ENCODE measurements at regions not wholly inside any gene's neighbourhood (a gene's known extent, or its start where the extent isn't known, plus 50 kb on each side); places are given as distances from the start of the nearest gene placed in this dataset.

DNA sequence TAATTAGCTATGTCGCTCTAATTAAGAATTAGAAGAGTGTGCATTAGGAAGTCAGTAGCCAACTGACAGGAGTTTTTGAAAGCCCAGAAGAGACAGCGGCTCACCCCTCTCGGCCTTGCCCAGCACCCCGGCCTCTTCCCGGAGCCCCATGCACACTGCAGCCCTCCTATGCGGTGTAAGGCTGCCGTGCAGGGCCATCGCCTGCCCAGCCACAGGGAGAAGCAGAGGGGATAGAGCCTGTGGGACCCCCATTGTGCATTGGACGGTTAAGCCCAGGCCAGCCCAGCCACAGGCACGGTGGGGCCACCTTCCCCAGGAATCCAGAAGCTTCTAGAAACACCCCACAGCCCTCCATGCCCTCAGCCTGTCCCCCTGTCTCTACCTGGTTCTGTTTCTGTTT, 569.7 kb upstream of the MKI67 start:
- DNase-seq, result no peak
- no peak overlapping the region for H3K27ac Mint-ChIP-seq
- no peaks in the 10 kb centered on the region for H3K27me3 Mint-ChIP-seq
- no peaks in the 10 kb centered on the region for H3K9me3 Mint-ChIP-seq
- no peak overlapping the region for H3K4me3 Mint-ChIP-seq
- H3K36me3 Mint-ChIP-seq (ENCODE audit: low read depth), result no peaks in the 10 kb centered on the region
- no peaks in the 10 kb centered on the region for H3K4me1 Mint-ChIP-seq (ENCODE audit: low read depth)

DNA sequence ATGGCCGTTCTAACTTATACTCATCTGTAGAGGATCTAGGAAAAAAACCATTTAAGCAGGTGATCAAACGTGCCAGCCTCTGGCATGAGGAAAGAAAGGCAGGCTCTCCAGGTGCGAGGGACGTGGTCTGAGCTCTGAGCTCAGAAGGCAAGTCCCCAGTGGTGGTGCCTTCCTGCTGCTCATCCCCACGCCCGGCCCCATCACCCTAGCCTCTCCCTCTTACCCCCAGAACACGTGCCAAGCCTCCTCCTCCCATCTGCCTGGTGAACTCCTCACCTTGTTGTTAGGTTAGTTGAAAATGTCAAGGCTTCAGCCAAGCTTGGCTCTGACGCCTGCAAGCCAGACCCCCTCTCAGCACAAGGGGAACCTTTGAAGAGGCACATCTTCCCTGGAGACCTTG, 571.2 kb upstream of the MKI67 start:
- H3K4me3 Mint-ChIP-seq, result no peak overlapping the region
- no peak overlapping the region for H3K27ac Mint-ChIP-seq
- no peaks in the 10 kb centered on the region for H3K4me1 Mint-ChIP-seq (ENCODE audit: low read depth)
- H3K27me3 Mint-ChIP-seq, result no peaks in the 10 kb centered on the region
- H3K36me3 Mint-ChIP-seq (ENCODE audit: low read depth), result no peaks in the 10 kb centered on the region
- DNase-seq, result no peak
- no peaks in the 10 kb centered on the region for H3K9me3 Mint-ChIP-seq

DNA sequence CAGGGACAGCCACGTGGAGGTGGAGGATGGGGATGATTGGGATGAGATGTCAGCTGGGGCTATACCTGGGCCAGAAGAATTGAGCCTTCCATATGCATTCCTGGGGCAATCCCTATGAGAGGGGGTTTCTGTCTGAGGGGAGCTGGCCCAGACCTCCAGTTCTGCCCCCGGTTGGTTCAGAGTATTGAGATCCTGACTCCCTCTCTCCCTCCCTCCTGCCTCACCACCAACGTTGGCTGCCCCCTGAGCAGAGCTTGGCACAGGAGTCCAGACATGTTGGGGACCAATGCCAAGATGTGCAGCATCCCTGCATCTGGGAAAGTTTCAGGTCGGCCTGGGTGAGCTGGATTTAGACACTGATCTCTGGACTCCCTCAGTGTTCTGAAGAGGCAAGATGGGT, 575.2 kb upstream of the MKI67 start:
- no peak overlapping the region for H3K4me3 Mint-ChIP-seq
- H3K27ac Mint-ChIP-seq, result no peak overlapping the region
- no peak for DNase-seq
- no peaks in the 10 kb centered on the region for H3K4me1 Mint-ChIP-seq (ENCODE audit: low read depth)
- peaks cover 3% of the 10 kb centered on the region for H3K9me3 Mint-ChIP-seq
- H3K36me3 Mint-ChIP-seq (ENCODE audit: low read depth), result no peaks in the 10 kb centered on the region
- no peaks in the 10 kb centered on the region for H3K27me3 Mint-ChIP-seq

DNA sequence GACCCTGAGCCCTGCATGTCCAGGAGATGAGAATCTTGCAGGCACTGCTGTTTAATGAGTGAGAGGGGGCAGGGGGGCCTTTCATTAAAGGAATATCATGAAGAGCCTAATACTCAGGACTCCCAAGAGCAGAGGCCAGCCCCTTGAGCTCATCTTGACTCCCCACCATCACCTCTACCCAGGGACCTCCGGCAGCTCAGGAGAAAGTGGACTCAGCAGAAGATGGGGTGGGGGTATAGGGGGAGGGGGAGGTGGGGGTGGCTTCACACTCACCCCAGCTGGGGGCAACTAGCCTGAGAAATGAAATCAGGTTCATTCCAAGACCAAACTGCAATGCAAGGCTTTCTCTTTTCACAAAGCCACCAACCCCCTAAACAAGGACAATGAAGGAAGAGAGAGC, 575.6 kb upstream of the MKI67 start:
- H3K9me3 Mint-ChIP-seq, result peaks cover 3% of the 10 kb centered on the region
- H3K27me3 Mint-ChIP-seq, result peaks cover 2% of the 10 kb centered on the region
- no peak overlapping the region for H3K4me3 Mint-ChIP-seq
- no peaks in the 10 kb centered on the region for H3K4me1 Mint-ChIP-seq (ENCODE audit: low read depth)
- no peak for DNase-seq
- no peak overlapping the region for H3K27ac Mint-ChIP-seq
- no peaks in the 10 kb centered on the region for H3K36me3 Mint-ChIP-seq (ENCODE audit: low read depth)

DNA sequence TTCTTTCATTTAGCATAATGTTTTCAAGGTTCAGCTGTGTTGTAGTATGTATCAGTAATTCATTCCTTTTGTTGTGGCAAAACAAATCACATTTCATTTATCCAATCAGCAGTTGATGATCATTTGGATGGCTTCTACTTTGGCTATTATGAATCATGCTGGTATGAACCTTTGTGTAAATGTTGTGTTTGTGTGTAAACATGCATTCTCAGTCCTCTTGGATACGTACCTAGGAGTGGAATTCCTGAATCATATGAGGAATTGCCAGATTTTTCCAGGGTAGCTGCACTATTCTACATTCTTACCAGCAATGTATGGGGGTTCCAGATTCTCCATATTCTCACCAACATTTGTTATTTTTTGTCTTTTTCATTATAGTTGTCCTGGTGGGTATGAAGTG, 578.5 kb upstream of the MKI67 start:
- Mint-ChIP-seq H3K27ac (no peak overlapping the region), H3K4me1 (ENCODE audit: low read depth) (no peaks in the 10 kb centered on the region), H3K36me3 (ENCODE audit: low read depth) (no peaks in the 10 kb centered on the region), H3K27me3 (peaks cover 11% of the 10 kb centered on the region), H3K4me3 (no peak overlapping the region), H3K9me3 (peaks cover 3% of the 10 kb centered on the region)
- DNase-seq, result no peak

DNA sequence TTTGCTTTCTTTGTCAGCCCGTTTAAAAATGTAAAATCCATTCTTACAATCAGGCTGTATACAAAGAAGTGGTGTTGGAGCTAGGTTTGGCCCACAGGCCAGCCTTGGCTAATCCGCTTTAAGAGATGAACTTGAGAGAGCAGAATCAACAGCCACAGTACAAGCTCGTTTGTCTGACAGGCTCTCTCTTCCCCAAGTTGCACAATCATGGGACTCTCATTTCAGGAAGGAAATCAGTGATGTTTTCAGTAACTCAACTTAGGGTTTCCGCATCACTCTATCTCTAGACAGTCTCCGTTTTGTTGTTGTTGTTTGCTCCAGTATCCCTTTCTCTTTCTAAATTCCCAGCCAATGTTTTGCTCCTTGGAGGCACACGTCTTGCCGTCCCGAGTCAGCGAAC, 582.0 kb upstream of the MKI67 start:
- H3K36me3 Mint-ChIP-seq (ENCODE audit: low read depth), result no peaks in the 10 kb centered on the region
- H3K4me1 Mint-ChIP-seq (ENCODE audit: low read depth), result no peaks in the 10 kb centered on the region
- no peak overlapping the region for H3K4me3 Mint-ChIP-seq
- H3K27me3 Mint-ChIP-seq, result peaks cover 25% of the 10 kb centered on the region
- peaks cover 3% of the 10 kb centered on the region for H3K9me3 Mint-ChIP-seq
- H3K27ac Mint-ChIP-seq, result no peak overlapping the region
- no peak for DNase-seq

DNA sequence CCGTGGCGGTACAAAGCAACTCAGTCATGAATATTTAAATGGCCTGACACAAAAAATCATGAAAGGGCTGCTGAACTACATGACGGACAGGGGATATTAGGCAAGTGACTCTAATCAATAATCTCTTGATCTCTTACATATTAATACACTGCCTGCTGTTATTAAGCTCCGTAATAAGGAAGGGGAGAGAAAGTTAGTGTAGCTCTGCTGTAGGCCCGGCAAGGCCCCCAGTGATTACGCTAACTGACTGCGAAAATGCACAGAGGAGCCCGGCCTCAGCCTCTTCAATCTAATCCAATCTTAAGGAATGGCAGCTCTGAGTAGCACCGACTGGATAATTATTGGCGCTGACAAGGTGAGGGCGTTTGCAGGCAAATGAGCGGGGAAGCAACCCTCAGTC, 583.5 kb upstream of the MKI67 start:
- peaks cover 3% of the 10 kb centered on the region for H3K9me3 Mint-ChIP-seq
- H3K36me3 Mint-ChIP-seq (ENCODE audit: low read depth), result no peaks in the 10 kb centered on the region
- H3K27ac Mint-ChIP-seq, result no peak overlapping the region
- no peaks in the 10 kb centered on the region for H3K4me1 Mint-ChIP-seq (ENCODE audit: low read depth)
- DNase-seq, result no peak
- peaks cover 25% of the 10 kb centered on the region for H3K27me3 Mint-ChIP-seq
- H3K4me3 Mint-ChIP-seq, result no peak overlapping the region

DNA sequence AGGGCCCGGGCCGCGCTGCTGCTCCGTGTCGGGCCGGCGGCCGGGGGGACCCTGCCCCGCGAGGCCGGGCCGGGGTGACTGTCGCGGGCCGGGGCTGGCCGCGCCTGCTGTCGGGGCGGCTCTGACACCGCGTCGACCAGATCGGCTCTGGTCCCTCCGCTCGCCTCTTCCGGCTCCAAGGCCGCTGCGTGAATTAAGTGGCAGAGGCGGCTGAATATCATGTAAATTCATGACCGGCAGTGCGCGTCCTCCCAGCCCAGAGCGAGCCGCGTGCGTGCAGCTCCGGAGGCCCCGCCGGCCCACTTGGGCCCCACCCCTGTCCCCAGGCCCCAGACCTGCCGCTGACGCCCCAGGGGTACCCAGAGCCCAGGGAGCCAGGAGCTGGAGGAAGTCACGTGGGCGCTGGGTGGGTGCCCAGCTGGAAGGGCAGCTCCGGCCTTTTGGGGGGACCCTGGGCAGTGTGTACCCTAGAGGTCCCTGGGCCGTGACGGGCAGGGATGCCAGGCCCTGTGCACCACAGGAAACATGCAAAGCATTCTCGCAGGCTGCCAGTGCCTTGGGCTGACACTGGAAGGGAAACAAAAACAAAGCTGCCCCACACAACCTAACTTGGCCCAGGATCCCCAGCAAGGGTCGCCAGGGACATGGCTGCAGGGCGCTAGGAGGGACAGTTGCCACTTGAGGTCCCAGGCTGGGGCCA, 584.0 kb upstream of the MKI67 start:
- Mint-ChIP-seq H3K27me3 (peaks cover 25% of the 10 kb centered on the region), H3K9me3 (peaks cover 1% of the 10 kb centered on the region), H3K4me1 (ENCODE audit: low read depth) (no peaks in the 10 kb centered on the region), H3K36me3 (ENCODE audit: low read depth) (no peaks in the 10 kb centered on the region), H3K4me3 (no peak overlapping the region), H3K27ac (no peak overlapping the region)
- no peak for DNase-seq

DNA sequence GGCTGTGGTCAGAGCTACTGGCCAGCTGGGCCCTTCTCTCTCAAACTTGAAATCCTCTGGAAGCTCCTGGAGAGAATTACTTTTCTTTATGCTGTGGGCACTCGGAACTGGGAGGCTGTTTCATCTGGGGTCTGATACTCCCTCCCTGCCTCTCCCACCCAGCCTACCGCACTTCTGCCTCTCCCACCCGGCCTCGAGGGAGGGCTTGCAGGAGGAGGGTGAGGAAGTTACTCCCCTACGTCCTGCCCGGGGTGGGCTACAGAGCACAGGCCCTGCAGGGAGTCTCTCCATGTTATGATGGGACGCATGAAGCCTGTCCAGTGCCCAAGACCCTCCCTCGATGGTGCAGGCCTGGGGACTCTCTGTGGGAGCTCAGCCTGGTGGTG, 584.6 kb upstream of the MKI67 start:
- Mint-ChIP-seq H3K27ac (no peak overlapping the region), H3K9me3 (no peaks in the 10 kb centered on the region), H3K27me3 (peaks cover 25% of the 10 kb centered on the region), H3K4me3 (no peak overlapping the region), H3K36me3 (ENCODE audit: low read depth) (no peaks in the 10 kb centered on the region), H3K4me1 (ENCODE audit: low read depth) (no peaks in the 10 kb centered on the region)
- DNase-seq, result no peak

DNA sequence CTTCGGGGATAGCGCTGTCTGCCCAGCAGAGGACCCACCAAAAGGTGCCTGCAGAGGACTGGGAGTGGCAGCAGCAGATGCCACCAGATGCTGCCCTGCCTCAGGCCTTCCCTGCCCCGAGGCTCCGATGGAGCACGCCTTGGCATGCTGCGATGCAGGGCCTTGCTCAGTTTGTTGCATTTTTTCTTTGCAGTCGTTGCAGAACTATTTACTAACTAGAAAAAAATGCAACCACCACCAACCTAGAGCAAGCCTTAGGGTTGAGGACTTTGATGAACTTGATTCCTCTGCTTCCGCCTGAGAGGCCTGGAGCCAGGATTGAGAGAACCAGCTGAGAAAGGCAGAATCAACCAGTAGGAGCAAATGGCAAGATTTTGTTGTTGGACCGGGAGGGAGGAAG, 585.6 kb upstream of the MKI67 start:
- Mint-ChIP-seq H3K27ac (no peak overlapping the region), H3K9me3 (no peaks in the 10 kb centered on the region), H3K36me3 (ENCODE audit: low read depth) (no peaks in the 10 kb centered on the region), H3K4me3 (no peak overlapping the region), H3K27me3 (peaks cover 23% of the 10 kb centered on the region), H3K4me1 (ENCODE audit: low read depth) (no peaks in the 10 kb centered on the region)
- DNase-seq, result no peak

DNA sequence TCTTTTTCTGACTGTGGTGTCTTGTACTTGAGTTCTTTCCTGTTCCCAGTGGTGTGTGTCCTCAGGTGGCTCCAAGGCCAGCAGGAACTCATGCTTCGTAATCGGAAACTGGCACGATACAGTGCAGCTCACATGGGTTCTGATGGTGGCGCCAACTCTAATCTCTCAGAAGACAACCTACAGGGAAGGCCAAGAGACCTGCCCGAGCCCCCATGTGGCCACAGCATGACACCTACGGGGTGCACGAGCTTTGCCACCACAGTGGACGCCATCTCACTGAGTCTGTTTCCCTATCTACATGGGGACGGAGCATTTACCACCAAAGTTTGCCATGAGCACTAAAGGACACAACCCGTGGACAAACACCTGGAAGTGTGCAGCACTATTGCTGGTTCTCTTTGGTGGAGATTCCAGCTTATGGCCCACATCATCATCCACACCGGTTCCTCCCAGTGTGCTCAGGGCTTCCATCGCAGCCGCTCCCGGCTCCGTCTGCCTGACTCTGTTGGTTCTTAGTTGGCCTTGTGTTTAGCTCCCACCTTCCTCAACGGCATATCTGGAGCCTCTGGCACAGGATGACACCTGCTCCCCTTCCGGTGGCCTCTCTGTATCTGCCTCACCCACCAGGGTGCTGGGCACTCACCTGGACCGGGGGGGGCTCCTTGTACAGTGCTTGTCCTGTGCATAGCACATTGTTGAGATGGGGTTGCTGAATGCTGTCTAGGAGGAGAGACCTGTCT, 586.6 kb upstream of the MKI67 start:
- H3K36me3 Mint-ChIP-seq (ENCODE audit: low read depth), result no peaks in the 10 kb centered on the region
- H3K4me3 Mint-ChIP-seq, result no peak overlapping the region
- no peaks in the 10 kb centered on the region for H3K9me3 Mint-ChIP-seq
- no peaks in the 10 kb centered on the region for H3K4me1 Mint-ChIP-seq (ENCODE audit: low read depth)
- DNase-seq, result no peak
- H3K27me3 Mint-ChIP-seq, result peaks cover 19% of the 10 kb centered on the region
- no peak overlapping the region for H3K27ac Mint-ChIP-seq

DNA sequence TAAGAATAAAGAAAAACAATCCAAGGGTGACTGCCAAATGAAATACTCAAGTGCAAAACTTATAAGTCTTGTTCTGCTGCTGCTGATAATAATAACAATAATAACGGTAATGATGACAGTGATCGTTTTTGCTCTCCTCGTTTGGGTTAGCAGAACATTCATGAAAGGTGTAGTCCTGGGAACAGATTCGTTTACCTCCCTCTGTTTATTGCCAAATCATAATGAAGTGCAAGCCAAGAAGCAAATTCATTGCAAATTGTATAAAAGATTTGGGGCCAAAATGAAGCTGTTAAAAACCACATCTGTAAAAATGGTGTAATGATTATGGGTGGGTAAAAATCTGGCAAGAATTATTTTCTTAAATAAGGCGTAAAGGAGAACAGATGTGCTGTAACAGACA, 587.2 kb upstream of the MKI67 start:
- Mint-ChIP-seq H3K4me1 (ENCODE audit: low read depth) (no peaks in the 10 kb centered on the region), H3K4me3 (no peak overlapping the region), H3K9me3 (no peaks in the 10 kb centered on the region), H3K27ac (no peak overlapping the region), H3K36me3 (ENCODE audit: low read depth) (no peaks in the 10 kb centered on the region), H3K27me3 (peaks cover 19% of the 10 kb centered on the region)
- no peak for DNase-seq

DNA sequence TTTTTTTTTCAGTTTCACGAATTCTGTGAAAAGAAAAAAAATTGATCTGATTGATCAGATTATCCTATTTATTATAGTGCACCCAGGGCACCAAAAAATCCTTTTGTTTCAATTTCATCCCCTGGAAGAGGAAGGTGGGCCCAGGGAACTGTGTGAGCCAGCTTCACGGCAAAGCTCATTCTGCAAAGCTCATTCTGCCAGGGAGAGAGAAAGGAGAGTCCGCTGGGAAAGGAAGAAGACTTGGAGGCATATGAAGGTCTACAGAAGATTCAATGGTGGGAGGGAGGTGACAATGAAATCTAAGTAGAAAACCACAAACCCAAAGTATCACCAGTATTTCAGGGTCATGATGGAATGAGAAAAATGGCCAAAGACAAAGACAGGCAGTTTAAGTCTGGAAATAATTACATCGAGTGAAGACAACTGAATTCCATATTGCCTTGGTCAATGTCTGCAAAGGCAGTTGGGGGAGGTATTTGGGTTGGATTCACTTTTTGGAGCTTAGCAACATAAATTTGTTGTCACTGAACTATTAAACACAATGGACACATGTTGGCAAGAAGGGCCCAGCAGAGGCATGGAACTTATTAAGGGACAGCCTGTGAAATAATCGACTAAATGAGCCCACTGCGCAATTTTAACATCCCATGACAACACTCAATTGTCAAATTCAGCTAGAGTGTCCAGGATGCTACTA, 587.8 kb upstream of the MKI67 start:
- Mint-ChIP-seq H3K27ac (no peak overlapping the region), H3K4me1 (ENCODE audit: low read depth) (no peaks in the 10 kb centered on the region), H3K27me3 (peaks cover 19% of the 10 kb centered on the region), H3K36me3 (ENCODE audit: low read depth) (no peaks in the 10 kb centered on the region), H3K9me3 (no peaks in the 10 kb centered on the region), H3K4me3 (no peak overlapping the region)
- DNase-seq, result no peak

DNA sequence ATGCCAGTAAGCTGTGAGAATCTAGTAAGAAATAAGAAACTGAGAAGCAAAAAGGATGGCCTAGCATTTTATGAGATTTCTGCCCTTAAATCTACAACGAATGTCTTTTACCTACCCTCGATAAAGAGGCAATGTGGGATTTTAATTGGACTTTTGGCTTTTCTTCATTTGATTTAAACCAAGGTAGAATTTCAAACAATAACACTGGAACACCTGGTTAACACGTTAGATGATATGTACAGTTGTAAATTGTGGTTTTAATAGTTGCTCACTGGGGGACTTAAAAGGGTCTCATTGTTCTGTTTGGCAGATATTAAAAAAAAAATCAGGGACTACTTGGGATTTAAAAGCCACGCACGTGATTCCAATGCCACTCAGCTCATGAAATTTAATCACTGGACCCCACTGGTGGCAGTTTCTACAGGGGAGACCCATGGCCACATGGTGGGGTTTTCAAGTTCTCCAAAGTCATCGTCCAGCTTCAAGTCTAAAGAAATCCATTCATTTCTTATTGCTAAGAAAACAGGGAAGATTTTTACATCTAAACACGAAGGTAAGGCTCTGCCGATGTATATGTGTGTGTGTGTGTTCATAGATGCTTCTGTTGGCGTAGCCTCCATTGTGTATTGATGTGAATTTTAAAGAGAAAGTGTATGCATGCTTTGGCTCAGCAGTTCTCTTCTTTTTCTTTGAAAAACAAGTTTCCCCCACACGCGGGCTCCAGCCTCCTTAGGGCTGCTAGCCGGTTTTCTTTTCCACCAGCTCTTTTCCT, 588.6 kb upstream of the MKI67 start:
- no peak for DNase-seq
- Mint-ChIP-seq H3K27me3 (peaks cover 13% of the 10 kb centered on the region), H3K4me3 (no peak overlapping the region), H3K9me3 (no peaks in the 10 kb centered on the region), H3K27ac (no peak overlapping the region), H3K36me3 (ENCODE audit: low read depth) (no peaks in the 10 kb centered on the region), H3K4me1 (ENCODE audit: low read depth) (no peaks in the 10 kb centered on the region)

Measured in activated T-cell treated with anti-CD3 and anti-CD28 coated beads, Interleukin-2, amount 50 U/mL, for 24 hours (primary cell).